DND-41 (cell line): ENCODE measurements at regions not wholly inside any gene's neighbourhood (a gene's known extent, or its start where the extent isn't known, plus 50 kb on each side); places are given as distances from the start of the nearest gene placed in this dataset.

ENCODE experiments used
- CTCF ChIP-seq: IDR thresholded peaks from 2 replicates; pipeline ENCODE4 v1.5.1; 2012; ENCODE audit warnings: borderline replicate concordance, low read length, moderate library complexity, mild to moderate bottlenecking; ENCODE audit not compliant: poor library complexity, severe bottlenecking; ENCODE audit errors: extremely low read depth
- EZH2 ChIP-seq: IDR thresholded peaks from 3 replicates; pipeline ENCODE4 v1.6.1; 2012; ENCODE audit warnings: borderline replicate concordance, low read depth, mild to moderate bottlenecking, moderate library complexity, low read length, inconsistent platforms; ENCODE audit not compliant: severe bottlenecking

- TF ChIP-seq EZH2 (no peak), CTCF (no peak)
These were observed 145.4 kb upstream of the PIK3C3 start for GRCh38 chr18:41809652-41810051.
